GM19397 (cell line): ENCODE measurements at regions not wholly inside any gene's neighbourhood (a gene's known extent, or its start where the extent isn't known, plus 50 kb on each side); places are given as distances from the start of the nearest gene placed in this dataset.
A peak's percentile ranks its signal among the peaks of the same experiment; 100 is the strongest.

Source experiments
- ATAC-seq: cut with Tn5 transposase; IDR thresholded peaks from one replicate; pipeline ENCODE4 v1.9.1; 2021; ENCODE audit warnings: mild to moderate bottlenecking, moderate library complexity; ENCODE audit not compliant: unreplicated experiment

GRCh38 chr5:103842936-103843335, 280.3 kb upstream of the NUDT12 start:
- ATAC-seq: no peak

DNA sequence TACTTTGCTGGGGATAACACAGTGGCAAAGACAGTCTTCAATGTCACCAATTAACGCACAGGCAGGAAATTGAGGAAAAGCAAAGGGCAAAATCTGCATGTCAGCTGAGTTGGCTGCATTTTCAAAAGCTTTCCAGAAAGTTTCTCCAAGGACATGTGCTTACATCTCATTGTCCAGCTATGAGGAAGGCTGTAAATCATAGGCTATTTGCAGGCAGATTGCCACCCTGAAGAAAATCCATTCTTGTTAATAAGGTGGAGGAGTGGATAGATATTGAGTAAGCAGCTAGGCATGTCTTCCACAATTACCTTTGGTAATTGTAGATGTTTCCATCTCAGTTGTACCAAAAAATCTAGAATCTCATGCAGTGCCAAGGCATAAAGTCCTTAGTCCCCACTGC, 278.0 kb upstream of the NUDT12 start:
- no peak for ATAC-seq

GRCh38 chr5:103834216-103834615, 271.6 kb upstream of the NUDT12 start:
- no peak for ATAC-seq

DNA sequence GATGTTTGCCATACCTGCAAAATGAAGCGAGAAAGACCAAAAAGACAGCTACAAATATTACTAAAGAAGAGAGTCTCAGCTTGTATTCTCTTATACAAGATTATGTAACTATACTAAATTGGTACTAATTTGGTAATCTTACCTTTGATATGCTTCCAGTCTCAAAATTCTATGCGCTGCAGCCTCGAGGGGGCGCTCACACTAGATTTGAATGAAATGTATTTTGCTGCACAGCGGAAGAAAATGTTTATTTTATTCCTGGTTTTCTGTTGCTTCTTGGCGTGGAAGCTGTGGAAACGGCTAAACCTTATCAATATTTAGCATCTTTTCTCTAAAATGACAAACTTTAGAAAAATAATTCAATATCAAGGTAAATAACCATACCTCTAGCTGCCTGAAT, 267.0 kb upstream of the NUDT12 start:
- ATAC-seq: no peak

GRCh38 chr5:103827976-103828375, 265.4 kb upstream of the NUDT12 start:
- no peak for ATAC-seq

DNA sequence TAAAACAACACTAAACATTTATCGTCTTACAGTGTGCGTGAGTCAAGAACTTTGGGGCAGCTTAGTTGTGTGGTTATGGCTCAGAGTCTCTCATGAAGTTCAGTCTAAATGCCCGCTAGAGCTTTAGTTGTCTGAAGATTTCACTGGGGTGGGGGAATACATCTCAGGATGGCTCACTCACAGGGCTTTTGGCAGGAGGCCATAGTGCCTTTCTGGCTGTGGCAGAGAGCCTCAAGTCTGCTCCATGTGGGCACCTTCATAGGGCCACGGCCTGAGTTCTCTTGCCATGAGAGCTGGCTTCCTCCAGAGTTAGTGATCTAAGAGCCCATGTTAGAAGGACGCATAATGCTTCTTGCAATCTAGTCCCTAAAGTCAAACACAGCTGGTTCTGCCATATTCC, 258.8 kb upstream of the NUDT12 start:
- no peak for ATAC-seq

DNA sequence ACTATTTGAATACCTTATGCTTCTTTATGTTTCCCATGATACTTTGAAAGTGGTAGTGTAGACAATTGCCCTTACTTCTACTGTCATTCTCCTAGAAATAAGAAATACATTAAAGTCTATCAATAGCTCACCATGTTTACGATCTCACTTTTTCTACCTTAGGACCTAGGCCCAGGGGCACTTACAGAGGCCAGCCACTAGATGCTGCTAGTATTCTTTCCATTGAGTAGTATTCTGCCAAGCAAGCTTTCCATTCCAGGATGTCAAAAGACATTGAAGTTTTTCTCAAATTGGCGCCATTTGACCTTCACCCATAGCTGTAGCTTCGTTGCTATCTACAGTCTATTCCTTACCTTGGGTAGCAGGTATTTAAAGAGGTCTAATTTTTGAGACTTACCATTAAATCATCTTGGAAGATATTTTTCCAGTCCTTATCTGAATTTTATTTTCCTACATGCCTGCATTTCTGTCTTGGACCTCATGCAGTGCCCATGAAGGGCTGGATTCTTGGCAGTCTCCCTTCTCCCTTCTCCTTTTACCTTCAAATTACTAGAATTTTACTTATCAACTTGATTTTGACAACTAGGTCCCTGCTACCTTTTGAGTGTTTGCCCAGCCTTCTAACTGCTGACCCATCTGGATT, 246.0 kb upstream of the NUDT12 start:
- ATAC-seq: peak; percentile 81

GRCh38 chr5:103804711-103805110, 242.1 kb upstream of the NUDT12 start:
- ATAC-seq: no peak

DNA sequence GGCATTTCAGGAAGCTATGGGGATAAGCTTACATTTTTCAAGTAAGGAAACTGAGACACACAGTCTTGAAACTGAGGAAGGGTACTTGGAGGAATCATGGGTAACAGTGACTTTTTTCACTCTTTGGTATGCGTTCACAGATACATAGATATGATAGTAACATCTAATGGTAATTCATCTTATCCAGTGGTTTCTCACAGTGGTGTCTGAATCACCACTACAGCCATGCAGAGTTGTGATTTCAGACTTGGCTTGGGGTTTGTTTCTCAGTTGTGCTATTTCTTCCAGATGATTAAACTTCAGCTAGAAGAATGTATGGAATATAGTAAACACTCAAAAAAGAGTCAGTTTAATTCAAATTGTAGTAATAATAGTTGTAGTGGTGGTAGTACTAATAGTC, 239.1 kb upstream of the NUDT12 start:
- ATAC-seq: no peak

- no peak for ATAC-seq
These were observed 238.3 kb upstream of the NUDT12 start for GRCh38 chr5:103800741-103801495.

DNA sequence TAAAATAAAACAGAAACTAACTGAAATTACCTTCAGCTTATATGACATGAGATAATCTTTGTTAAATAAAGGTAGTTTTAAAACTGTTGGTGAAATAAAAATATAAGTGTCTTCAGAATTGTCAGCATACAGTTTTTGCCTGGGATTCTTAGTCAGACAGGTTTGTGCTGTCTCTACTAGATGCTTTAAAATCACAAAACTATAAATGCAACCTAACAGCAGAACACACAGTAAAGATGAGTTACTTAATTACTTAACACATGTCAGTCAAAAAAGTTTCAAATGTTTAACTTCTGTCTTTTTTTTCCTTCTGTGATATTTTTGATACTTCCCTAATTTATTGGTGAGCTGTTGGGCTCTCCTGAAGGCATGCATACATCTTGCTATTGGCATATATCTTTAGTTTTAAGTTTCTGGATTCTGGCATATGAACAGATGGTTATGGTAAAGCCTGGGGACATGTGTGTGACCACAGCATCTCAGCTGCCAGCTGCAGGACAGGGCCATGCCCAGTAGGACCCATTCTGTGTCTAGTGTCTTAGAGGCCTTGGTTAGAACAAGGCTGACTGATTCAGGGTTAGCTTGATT, 231.1 kb upstream of the NUDT12 start:
- no peak for ATAC-seq

DNA sequence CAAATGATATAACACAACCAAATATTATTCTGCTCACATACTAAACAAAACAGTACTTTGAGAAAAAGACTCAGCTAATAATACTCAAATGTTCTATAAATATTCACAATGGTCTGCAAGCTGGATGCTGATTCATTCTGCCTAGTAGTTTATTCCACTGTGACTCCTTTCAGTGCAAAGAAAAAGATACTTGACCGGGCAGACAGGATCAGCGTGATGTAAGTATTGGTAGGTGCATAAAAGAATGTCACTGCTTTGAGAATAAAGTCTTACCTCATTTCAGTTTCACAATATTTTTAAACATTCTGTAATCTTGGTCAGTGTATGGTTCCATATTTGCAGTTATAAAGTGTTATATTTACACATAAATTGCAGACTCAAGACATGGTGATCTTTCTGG, 223.0 kb upstream of the NUDT12 start:
- ATAC-seq: no peak

DNA sequence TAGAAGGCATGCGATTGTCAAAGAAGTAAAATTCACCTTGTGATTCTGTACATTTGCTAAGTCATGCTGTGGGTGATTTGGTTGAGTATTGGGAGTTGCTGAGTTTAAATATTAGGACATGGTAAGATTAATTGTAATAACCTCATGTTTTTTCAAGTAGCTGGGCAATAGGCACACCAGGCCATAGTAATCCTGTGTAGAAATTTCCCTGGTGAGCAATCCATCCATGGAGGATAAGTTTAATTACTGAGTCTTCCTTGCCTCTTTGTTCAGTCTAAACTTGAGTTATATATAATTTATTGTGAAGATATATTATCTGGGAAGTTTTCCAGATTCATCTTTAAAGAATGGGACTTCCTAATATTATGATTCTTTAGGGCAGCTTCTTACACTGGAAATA, 221.1 kb upstream of the NUDT12 start:
- no peak for ATAC-seq

DNA sequence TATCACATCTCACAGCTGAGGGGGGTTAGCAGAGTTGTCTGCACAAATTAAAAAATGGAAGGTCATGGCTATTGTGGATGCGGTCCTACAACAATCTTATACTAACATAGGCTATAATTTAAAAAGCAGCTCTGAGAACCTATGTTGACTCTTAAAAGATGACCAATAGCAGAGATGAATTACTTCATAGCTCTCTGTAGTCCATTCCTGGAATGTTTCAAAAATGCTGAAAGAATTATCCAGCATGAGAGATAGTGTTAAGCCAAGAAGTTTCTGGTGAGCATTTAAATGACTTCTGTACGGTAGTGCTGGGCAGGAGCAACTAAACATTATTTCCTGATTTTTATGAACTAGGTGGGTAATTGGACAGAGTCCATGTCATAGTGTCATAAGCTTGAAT, 218.2 kb upstream of the NUDT12 start:
- no peak for ATAC-seq

DNA sequence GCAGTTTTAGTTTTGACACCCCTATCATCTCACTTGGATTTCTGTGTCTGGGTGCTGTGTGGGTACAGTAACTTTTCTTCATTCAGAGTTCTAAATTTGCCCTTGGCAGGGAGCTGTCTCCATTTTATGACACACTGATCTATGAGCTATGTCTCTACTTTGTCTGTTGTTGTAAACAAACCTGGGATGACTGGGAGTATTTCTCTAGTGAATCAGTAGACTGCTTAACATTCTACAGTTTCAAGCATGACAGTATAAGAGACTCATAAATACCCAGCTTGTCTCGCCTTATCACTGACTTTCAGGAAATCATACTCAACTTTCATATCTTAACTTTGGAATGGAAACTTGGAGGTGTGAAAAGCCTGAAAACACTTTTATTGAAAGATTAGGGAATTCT, 212.1 kb upstream of the NUDT12 start:
- ATAC-seq: no peak

- no peak for ATAC-seq
These were observed 209.7 kb upstream of the NUDT12 start for GRCh38 chr5:103772248-103772647.

DNA sequence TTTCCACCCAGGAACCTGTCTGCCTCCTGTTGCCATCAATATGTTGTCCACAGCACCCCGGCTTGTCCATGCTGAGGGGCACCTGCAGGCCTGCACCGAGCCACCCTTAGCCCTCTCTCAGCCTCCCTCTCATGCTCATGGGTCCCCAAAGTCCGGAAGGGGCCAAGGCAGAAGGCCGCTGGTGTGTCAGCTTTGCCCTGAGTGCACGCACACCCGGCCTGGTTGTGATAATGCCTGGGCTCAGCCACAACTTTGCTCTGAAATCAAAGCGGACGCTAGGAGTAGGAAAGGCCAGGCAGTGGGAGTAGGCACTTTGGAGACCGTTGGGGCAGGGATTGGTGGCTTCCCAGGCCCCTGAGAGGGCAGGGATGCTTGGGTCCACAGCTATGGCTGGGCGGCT, 201.8 kb upstream of the NUDT12 start:
- ATAC-seq: no peak

DNA sequence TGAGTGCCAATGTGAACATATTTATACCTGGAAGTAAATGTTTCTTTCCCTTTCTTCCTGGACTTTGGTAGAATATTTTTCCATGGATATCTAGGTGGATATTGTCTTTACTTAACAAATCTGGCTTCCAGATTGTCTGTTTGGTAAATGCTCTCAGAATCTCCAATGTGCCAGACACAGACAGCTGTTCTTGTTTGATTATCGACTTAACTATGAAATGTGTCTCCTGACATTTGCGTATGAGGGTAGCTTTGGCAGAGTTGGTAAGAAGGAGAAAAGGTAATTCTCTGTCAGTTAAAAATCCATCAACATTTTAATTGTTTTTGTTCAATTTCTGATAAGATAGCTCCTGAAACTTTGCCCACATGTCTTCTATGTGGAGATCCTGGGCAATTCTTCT, 196.4 kb upstream of the NUDT12 start:
- ATAC-seq: no peak

DNA sequence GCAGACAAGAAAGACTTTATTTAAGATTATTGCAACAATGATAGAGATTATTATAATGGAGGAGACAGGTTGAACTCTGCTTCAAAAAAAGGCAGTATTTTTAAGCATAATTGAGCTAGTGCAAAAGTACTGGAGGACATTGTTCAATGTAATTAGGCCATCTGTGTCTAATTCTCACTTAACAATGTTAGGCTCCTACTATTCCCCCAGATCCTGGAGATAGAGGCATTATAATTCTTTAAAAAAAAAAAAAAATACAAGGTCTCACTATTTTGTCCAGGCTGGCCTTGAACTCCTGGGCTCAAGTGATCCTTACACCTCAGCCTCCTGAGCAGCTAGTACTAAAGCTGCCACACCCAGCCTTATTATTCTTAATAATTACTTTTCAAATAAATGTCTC, 193.4 kb upstream of the NUDT12 start:
- ATAC-seq: no peak

DNA sequence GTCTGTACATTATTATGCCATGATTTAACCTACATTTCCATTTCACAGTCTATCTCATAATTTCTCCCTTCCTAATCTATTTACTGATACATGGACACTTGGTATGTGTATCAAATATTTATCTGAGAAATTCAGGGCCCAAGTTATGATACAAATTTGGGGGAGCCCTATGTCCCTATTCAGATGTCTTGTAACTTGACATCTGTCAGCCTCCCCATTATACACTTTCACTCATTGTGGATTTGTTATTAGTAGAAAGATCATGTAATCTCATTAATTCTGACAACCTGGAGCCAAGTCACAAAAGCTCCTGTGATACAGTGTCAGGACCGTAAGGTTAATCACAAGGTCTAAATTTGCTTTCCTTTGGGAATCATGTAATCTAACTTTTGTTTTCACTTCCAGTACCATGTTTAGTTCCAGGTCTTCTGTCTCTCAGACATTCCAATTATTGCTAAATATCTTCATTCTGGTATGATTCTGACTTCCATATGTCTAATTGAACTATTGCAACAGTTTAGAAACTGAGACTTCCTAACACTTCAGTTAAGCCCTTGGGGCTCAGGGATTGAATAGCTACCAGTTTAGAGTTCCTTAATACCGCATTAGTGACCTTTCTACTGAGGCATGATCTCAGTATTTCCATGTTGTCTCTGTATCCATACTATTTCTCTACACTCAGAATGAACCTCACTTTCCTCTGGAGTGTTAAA, 182.9 kb upstream of the NUDT12 start:
- no peak for ATAC-seq

DNA sequence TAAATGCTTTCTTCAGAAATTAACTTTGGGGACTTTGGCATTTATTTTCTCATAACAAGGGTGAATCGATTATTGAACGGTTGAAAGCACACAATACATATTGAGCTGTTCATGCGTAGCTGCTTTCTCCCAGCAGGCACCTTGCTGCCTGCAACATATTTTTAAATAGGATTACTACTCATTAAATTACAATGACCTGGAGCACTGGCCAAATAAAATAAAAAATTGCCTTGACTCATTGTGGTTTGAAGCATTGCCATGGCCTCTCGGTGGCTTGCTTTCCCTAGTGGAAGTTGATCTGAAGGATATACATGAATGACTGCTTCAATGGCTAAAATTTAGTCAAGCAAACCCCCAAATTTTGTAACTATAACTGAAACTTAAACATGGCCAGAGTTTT, 181.6 kb upstream of the NUDT12 start:
- no peak for ATAC-seq

DNA sequence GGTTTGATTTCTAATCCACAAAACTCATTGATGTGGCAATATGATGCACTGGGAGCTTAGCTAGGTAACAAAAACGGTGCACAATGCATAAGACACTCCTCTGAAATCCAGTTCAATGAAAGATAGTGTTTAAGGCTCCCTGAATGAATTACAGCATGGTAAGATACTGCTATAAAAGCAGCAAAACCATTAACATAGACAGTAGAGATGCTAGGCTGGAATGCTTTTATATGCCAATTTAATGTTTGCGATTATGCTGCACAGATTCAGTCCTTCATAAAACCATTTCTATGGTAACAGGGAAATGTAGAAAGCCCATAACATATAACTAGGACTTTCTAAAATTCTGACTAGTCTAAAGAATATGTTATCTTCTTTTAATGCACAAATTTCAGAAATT, 180.8 kb upstream of the NUDT12 start:
- no peak for ATAC-seq
